Gastroesophageal sphincter (tissue), 4 donors: ENCODE measurements at regions not wholly inside any gene's neighbourhood (a gene's known extent, or its start where the extent isn't known, plus 50 kb on each side); places are given as distances from the start of the nearest gene placed in this dataset.

ENCODE experiments used
- ATAC-seq: fragments of 150-250 bp; one replicate; pipeline ENCODE4 v1.9.1; 2016; ENCODE audit warnings: mild to moderate bottlenecking, moderate library complexity
- H3K27ac ChIP-seq, 4 donors: fragments of 200-600 bp; sonication (generic) in 3 of 4; 1 replicate in 3 of 4; 2 replicates in 1 of 4; pipeline ENCODE4 v1.5.1; 2016 to 2019
- H3K27me3 ChIP-seq: fragments of 200-600 bp; sonication (generic); one replicate; pipeline ENCODE4 v1.5.1; 2019
- H3K36me3 ChIP-seq, 2 donors: fragments of 200-600 bp; sonication (generic); one replicate each; pipeline ENCODE4 v1.5.1; 2019; ENCODE audit warnings: control low read depth in 1 of 2
- H3K4me1 ChIP-seq, 3 donors: fragments of 200-600 bp; sonication (generic); 1 replicate in 2 of 3; 2 replicates in 1 of 3; pipeline ENCODE4 v1.5.1; 2016 to 2019; ENCODE audit warnings: control low read depth in 2 of 3
- H3K4me3 ChIP-seq, 2 donors: fragments of 200-600 bp; sonication (generic); one replicate each; pipeline ENCODE4 v1.5.1; 2019; ENCODE audit warnings: mild to moderate bottlenecking in 1 of 2, moderate library complexity in 1 of 2
- H3K9me3 ChIP-seq, 3 donors: fragments of 200-600 bp; sonication (generic); one replicate each; pipeline ENCODE4 v1.5.1; 2017 to 2019; ENCODE audit warnings: control low read depth in 2 of 3
- CTCF ChIP-seq, 4 experiments: fragments of 200-600 bp in 2 of 4; fragments of 450-650 bp in 2 of 4; sonication (generic) in 1 of 4; IDR thresholded peaks; one replicate each; pipeline ENCODE4 v1.5.1; 2017 to 2019; ENCODE audit warnings: antibody characterized with exemption in 4 of 4, mild to moderate bottlenecking in 2 of 4, moderate library complexity in 2 of 4
- EP300 ChIP-seq: sonication (generic); formaldehyde crosslinking; IDR thresholded peaks from one replicate; pipeline ENCODE4 v1.6.1; 2017; ENCODE audit warnings: antibody characterized with exemption, mild to moderate bottlenecking
- POLR2A ChIP-seq, 2 donors: fragments of 450-650 bp; IDR thresholded peaks; one replicate each; pipeline ENCODE4 v1.6.1; 2017; ENCODE audit warnings: antibody characterized with exemption in 2 of 2, mild to moderate bottlenecking in 2 of 2, moderate library complexity in 1 of 2
- POLR2AphosphoS5 ChIP-seq: sonication (generic); formaldehyde crosslinking; IDR thresholded peaks from one replicate; pipeline ENCODE4 v1.6.1; 2017; ENCODE audit warnings: antibody characterized with exemption
- WGBS, 2 donors: methylation state at CpG; one replicate each; pipeline ENCODE4 v1.1.5; 2018; ENCODE audit warnings: low coverage in 1 of 2; 5-methylcytosine and 5-hydroxymethylcytosine counted together

GRCh38 chr15:96124436-96124835 is 206.1 kb upstream of the NR2F2 start:
- Histone ChIP-seq H3K36me3 (no peaks in the 10 kb centered on the region), H3K27me3 (no peaks in the 10 kb centered on the region), H3K9me3 (no peaks in the 10 kb centered on the region), H3K4me3 (no peak overlapping the region), H3K27ac (no peak overlapping the region), H3K4me1 (no peaks in the 10 kb centered on the region)
- no peak for ATAC-seq
- no peak for TF ChIP-seq POLR2A (IDR thresholded peaks at IDR 0.05)
- 86 to 88% methylated on average over 2 to 3 of the region's 5 CpGs for WGBS, 2 donors

- no peaks in the 10 kb centered on the region for H3K27me3 ChIP-seq
- ATAC-seq, result no peak
- 86 to 87% methylated on average over 5 of the region's 5 CpGs for WGBS, 2 donors
- no peak overlapping the region for H3K4me3 ChIP-seq
- H3K9me3 ChIP-seq, result no peaks in the 10 kb centered on the region
- H3K36me3 ChIP-seq, result no peaks in the 10 kb centered on the region
- no peak for TF ChIP-seq POLR2A (IDR thresholded peaks at IDR 0.05)
- no peak for TF ChIP-seq CTCF (IDR thresholded peaks at IDR 0.05)
- TF ChIP-seq POLR2AphosphoS5, result no peak
- TF ChIP-seq EP300, result no peak
- no peak overlapping the region for H3K27ac ChIP-seq
- H3K4me1 ChIP-seq, result no peaks in the 10 kb centered on the region
These were observed 204.6 kb upstream of the NR2F2 start for GRCh38 chr15:96125721-96126415.

GRCh38 chr15:96126859-96127258 is 203.6 kb upstream of the NR2F2 start:
- Histone ChIP-seq H3K9me3 (no peaks in the 10 kb centered on the region), H3K4me1 (no peaks in the 10 kb centered on the region), H3K27ac (no peak overlapping the region), H3K27me3 (no peaks in the 10 kb centered on the region), H3K4me3 (no peak overlapping the region), H3K36me3 (no peaks in the 10 kb centered on the region)
- no peak for TF ChIP-seq POLR2AphosphoS5
- no peak for TF ChIP-seq CTCF (IDR thresholded peaks at IDR 0.05)
- TF ChIP-seq EP300, result no peak
- TF ChIP-seq POLR2A (IDR thresholded peaks at IDR 0.05), result no peak
- no peak for ATAC-seq
- WGBS, 2 donors, result 97 to 100% methylated on average over 4 to 5 of the region's 5 CpGs

GRCh38 chr15:96130734-96131133 is 199.8 kb upstream of the NR2F2 start:
- 33% methylated on average over 1 of the region's 1 CpG for whole genome bisulfite sequencing, 2 donors
- H3K27ac ChIP-seq, result no peak overlapping the region
- H3K4me1 ChIP-seq, result no peaks in the 10 kb centered on the region
- H3K36me3 ChIP-seq, result no peaks in the 10 kb centered on the region
- TF ChIP-seq POLR2AphosphoS5, result no peak
- no peak for TF ChIP-seq EP300
- TF ChIP-seq CTCF (IDR thresholded peaks at IDR 0.05), result no peak
- TF ChIP-seq POLR2A (IDR thresholded peaks at IDR 0.05), result no peak
- H3K4me3 ChIP-seq, result no peak overlapping the region
- no peaks in the 10 kb centered on the region for H3K9me3 ChIP-seq
- no peak for ATAC-seq
- H3K27me3 ChIP-seq, result no peaks in the 10 kb centered on the region

- Histone ChIP-seq H3K4me3 (no peak overlapping the region), H3K27ac (no peak overlapping the region), H3K4me1 (no peaks in the 10 kb centered on the region), H3K36me3 (no peaks in the 10 kb centered on the region), H3K27me3 (no peaks in the 10 kb centered on the region), H3K9me3 (no peaks in the 10 kb centered on the region)
- TF ChIP-seq CTCF (IDR thresholded peaks at IDR 0.05) (no peak), POLR2AphosphoS5 (no peak), EP300 (no peak), POLR2A (IDR thresholded peaks at IDR 0.05) (no peak)
- 71 to 100% methylated on average over 1 of the region's 1 CpG for WGBS, 2 donors
- ATAC-seq, result no peak
These were observed 198.4 kb upstream of the NR2F2 start for GRCh38 chr15:96132126-96132525.
